Type B pancreatic cell (in vitro differentiated cells): ENCODE measurements at regions not wholly inside any gene's neighbourhood (a gene's known extent, or its start where the extent isn't known, plus 50 kb on each side); places are given as distances from the start of the nearest gene placed in this dataset.

ENCODE experiments used
- DNase-seq: peaks from one replicate; pipeline ENCODE4 v3.0.0; 2021; ENCODE audit warnings: mixed read lengths; ENCODE audit not compliant: unreplicated experiment; ENCODE audit errors: extremely low spot score
- H3K27ac Mint-ChIP-seq: 2 replicates; pipeline ENCODE4 v1.8.0; 2021; ENCODE audit warnings: mild to moderate bottlenecking, mixed read lengths
- H3K27me3 Mint-ChIP-seq: 2 replicates; pipeline ENCODE4 v1.8.0; 2021; ENCODE audit warnings: mixed read lengths
- H3K36me3 Mint-ChIP-seq: 2 replicates; pipeline ENCODE4 v1.8.0; 2021; ENCODE audit warnings: mixed read lengths
- H3K4me1 Mint-ChIP-seq: one replicate; pipeline ENCODE4 v1.8.0; 2021; ENCODE audit warnings: mixed read lengths; ENCODE audit not compliant: unreplicated experiment
- H3K4me3 Mint-ChIP-seq: 2 replicates; pipeline ENCODE4 v1.8.0; 2021; ENCODE audit warnings: mild to moderate bottlenecking, mixed read lengths
- H3K9me3 Mint-ChIP-seq: 2 replicates; pipeline ENCODE4 v1.8.0; 2021; ENCODE audit warnings: mixed read lengths
- CTCF ChIP-seq: fragments of 200-600 bp; sonication (generic); conservative IDR thresholded peaks from 2 replicates; pipeline ENCODE4 v1.5.0; 2021; ENCODE audit warnings: antibody characterized with exemption, mild to moderate bottlenecking

- H3K9me3 Mint-ChIP-seq = no peaks in the 10 kb centered on the region
- DNase-seq = no peak
- peaks cover 24% of the 10 kb centered on the region for H3K27me3 Mint-ChIP-seq
- no peaks in the 10 kb centered on the region for H3K4me1 Mint-ChIP-seq
- no peaks in the 10 kb centered on the region for H3K36me3 Mint-ChIP-seq
- TF ChIP-seq CTCF = no peak
- no peak overlapping the region for H3K4me3 Mint-ChIP-seq
- no peak overlapping the region for H3K27ac Mint-ChIP-seq
These were observed 391.1 kb upstream of the MEX3C start for GRCh38 chr18:51588616-51589015.

GRCh38 chr18:51593931-51594330 is 396.4 kb upstream of the MEX3C start:
- Mint-ChIP-seq H3K9me3 (peaks cover 5% of the 10 kb centered on the region), H3K27me3 (peaks cover 13% of the 10 kb centered on the region), H3K4me1 (no peaks in the 10 kb centered on the region), H3K27ac (no peak overlapping the region), H3K4me3 (no peak overlapping the region), H3K36me3 (no peaks in the 10 kb centered on the region)
- DNase-seq = no peak
- no peak for TF ChIP-seq CTCF

GRCh38 chr18:51603111-51603510 is 405.6 kb upstream of the MEX3C start:
- peaks cover 3% of the 10 kb centered on the region for H3K9me3 Mint-ChIP-seq
- H3K27ac Mint-ChIP-seq = no peak overlapping the region
- H3K27me3 Mint-ChIP-seq = peaks cover 4% of the 10 kb centered on the region
- H3K4me1 Mint-ChIP-seq = no peaks in the 10 kb centered on the region
- H3K36me3 Mint-ChIP-seq = no peaks in the 10 kb centered on the region
- no peak for DNase-seq
- TF ChIP-seq CTCF = no peak
- no peak overlapping the region for H3K4me3 Mint-ChIP-seq

- H3K4me3 Mint-ChIP-seq = no peak overlapping the region
- TF ChIP-seq CTCF = no peak
- H3K9me3 Mint-ChIP-seq = no peaks in the 10 kb centered on the region
- no peak overlapping the region for H3K27ac Mint-ChIP-seq
- peaks cover 4% of the 10 kb centered on the region for H3K27me3 Mint-ChIP-seq
- H3K4me1 Mint-ChIP-seq = no peaks in the 10 kb centered on the region
- DNase-seq = no peak
- H3K36me3 Mint-ChIP-seq = no peaks in the 10 kb centered on the region
These were observed 406.1 kb upstream of the MEX3C start for GRCh38 chr18:51603551-51603950.

GRCh38 chr18:51610481-51610880 is 413.0 kb upstream of the MEX3C start:
- Mint-ChIP-seq H3K9me3 (no peaks in the 10 kb centered on the region), H3K27ac (no peak overlapping the region), H3K4me3 (no peak overlapping the region), H3K36me3 (no peaks in the 10 kb centered on the region), H3K27me3 (peaks cover 15% of the 10 kb centered on the region), H3K4me1 (no peaks in the 10 kb centered on the region)
- DNase-seq = no peak
- no peak for TF ChIP-seq CTCF

GRCh38 chr18:51611326-51611725 is 413.8 kb upstream of the MEX3C start:
- TF ChIP-seq CTCF = no peak
- H3K36me3 Mint-ChIP-seq = no peaks in the 10 kb centered on the region
- H3K4me1 Mint-ChIP-seq = no peaks in the 10 kb centered on the region
- H3K27ac Mint-ChIP-seq = no peak overlapping the region
- peaks cover 15% of the 10 kb centered on the region for H3K27me3 Mint-ChIP-seq
- DNase-seq = no peak
- no peaks in the 10 kb centered on the region for H3K9me3 Mint-ChIP-seq
- no peak overlapping the region for H3K4me3 Mint-ChIP-seq
